ENCODE measurements at regions not wholly inside any gene's neighbourhood (a gene's known extent, or its start where the extent isn't known, plus 50 kb on each side); places are given as distances from the start of the nearest gene placed in this dataset.

- TF ChIP-seq CTCF (IDR thresholded peaks at IDR 0.05; ENCODE audit: insufficient read depth, low read depth, low read length, missing control alignments) = no peak
- no peak for DNase-seq (ENCODE audit: low read depth)
- no peak overlapping the region for H3K4me3 ChIP-seq (ENCODE audit: low read depth, low read length)
Observed at GRCh38 chr3:150296123-150296735, 111.9 kb upstream of the TSC22D2 start.

GRCh38 chr3:150293401-150294001 is 114.6 kb upstream of the TSC22D2 start:
- DNase-seq (ENCODE audit: low read depth) = no peak
- no peak for TF ChIP-seq CTCF (IDR thresholded peaks at IDR 0.05; ENCODE audit: insufficient read depth, low read depth, low read length, missing control alignments)
- H3K4me3 ChIP-seq (ENCODE audit: low read depth, low read length) = no peak overlapping the region

- no peak for TF ChIP-seq CTCF (IDR thresholded peaks at IDR 0.05; ENCODE audit: insufficient read depth, low read depth, low read length, missing control alignments)
- H3K4me3 ChIP-seq (ENCODE audit: low read depth, low read length) = no peak overlapping the region
- no peak for DNase-seq (ENCODE audit: low read depth)
Observed at GRCh38 chr3:150292891-150293290, 115.2 kb upstream of the TSC22D2 start.

DNA sequence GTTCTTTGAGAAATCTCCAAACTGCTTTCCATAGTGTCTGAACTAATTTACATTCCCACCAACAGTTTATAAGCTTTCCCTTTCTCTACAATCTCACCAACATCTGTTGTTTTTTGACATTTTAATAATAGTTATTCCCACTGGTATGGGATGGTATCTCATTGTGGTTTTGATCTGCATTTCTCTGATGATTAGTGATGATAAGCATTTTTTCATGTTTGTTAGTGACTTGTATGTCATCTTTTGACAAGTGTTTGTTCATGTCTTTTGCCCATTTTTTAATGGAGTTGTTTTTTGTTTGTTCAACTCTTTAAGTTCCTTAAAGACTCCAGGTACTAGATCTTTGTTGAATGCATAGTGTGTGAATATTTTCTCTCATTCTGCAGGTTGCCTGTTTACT is 116.6 kb upstream of the TSC22D2 start:
- no peak overlapping the region for H3K4me3 ChIP-seq (ENCODE audit: low read depth, low read length)
- no peak for DNase-seq (ENCODE audit: low read depth)
- TF ChIP-seq CTCF (IDR thresholded peaks at IDR 0.05; ENCODE audit: insufficient read depth, low read depth, low read length, missing control alignments) = no peak

- peak; percentile 45 for TF ChIP-seq CTCF (IDR thresholded peaks at IDR 0.05; ENCODE audit: insufficient read depth, low read depth, low read length, missing control alignments)
- DNase-seq (ENCODE audit: low read depth) = peak; percentile 66
- no peak overlapping the region for H3K4me3 ChIP-seq (ENCODE audit: low read depth, low read length)
Observed at GRCh38 chr3:150286390-150287147, 121.5 kb upstream of the TSC22D2 start.

DNA sequence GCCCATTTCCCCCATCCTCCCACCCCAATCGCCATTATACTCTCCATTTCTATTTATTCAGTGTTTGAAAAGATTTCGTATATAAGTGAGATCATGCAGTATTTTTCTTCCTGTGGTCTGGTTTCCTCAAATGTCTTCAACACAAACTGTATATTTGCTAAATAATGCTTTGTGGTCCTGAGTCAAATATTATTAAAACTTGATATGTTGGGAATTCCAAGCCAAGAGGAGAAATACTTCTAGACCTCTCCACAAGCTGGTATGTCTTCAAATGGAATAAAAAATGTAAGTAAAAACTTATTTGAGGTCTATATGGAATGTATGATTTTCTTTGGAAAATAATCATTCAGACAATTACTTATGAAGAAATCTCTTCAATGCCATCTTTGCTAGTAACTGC is 122.5 kb upstream of the TSC22D2 start:
- no peak overlapping the region for H3K4me3 ChIP-seq (ENCODE audit: low read depth, low read length)
- DNase-seq (ENCODE audit: low read depth) = no peak
- TF ChIP-seq CTCF (IDR thresholded peaks at IDR 0.05; ENCODE audit: insufficient read depth, low read depth, low read length, missing control alignments) = no peak

Measured in GM12865 (cell line).